ENCODE measurements at regions not wholly inside any gene's neighbourhood (a gene's known extent, or its start where the extent isn't known, plus 50 kb on each side); places are given as distances from the start of the nearest gene placed in this dataset.

DNA sequence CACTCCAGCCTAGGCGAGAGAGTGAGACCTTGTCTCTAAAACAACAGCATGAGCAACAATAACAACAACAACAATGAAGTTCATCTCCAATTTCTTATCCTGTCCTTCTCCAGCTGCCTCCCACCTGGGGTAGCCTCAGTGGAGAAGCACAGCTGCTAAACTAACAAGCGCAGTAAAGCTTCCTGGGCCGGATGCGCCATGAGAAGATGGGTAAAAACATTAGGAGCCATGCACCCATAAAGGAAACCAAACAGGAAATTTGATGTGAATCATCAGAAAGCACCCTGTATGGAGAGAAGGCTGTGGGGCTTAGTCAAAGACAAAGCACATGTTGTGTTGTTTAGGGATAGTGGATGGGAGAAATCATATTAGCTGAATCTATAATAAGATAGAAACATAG lies 61.1 kb upstream of the CCN6 start:
- TF ChIP-seq, protein P1, sequence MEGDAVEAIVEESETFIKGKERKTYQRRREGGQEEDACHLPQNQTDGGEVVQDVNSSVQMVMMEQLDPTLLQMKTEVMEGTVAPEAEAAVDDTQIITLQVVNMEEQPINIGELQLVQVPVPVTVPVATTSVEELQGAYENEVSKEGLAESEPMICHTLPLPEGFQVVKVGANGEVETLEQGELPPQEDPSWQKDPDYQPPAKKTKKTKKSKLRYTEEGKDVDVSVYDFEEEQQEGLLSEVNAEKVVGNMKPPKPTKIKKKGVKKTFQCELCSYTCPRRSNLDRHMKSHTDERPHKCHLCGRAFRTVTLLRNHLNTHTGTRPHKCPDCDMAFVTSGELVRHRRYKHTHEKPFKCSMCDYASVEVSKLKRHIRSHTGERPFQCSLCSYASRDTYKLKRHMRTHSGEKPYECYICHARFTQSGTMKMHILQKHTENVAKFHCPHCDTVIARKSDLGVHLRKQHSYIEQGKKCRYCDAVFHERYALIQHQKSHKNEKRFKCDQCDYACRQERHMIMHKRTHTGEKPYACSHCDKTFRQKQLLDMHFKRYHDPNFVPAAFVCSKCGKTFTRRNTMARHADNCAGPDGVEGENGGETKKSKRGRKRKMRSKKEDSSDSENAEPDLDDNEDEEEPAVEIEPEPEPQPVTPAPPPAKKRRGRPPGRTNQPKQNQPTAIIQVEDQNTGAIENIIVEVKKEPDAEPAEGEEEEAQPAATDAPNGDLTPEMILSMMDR (IDR thresholded peaks at IDR 0.05; ENCODE audit: insufficient read depth, low read length, missing control alignments): no peak
- CTCF ChIA-PET: interaction anchor here (1.0 to 3.0 kb wide), 9 partner anchors 9 to 285 kb away, joined by 3 to 19 read pairs (median 3); no protein-coding TSS in a partner anchor
- no peak for DNase-seq (ENCODE audit: low read depth, low spot score)
- POLR2A ChIA-PET: no interaction called here
- no peak overlapping the region for H3K4me3 ChIP-seq (ENCODE audit: low read depth, low read length)

GRCh38 chr6:111993342-111993741 lies 60.6 kb upstream of the CCN6 start:
- TF ChIP-seq, protein P1 (IDR thresholded peaks at IDR 0.05; ENCODE audit: insufficient read depth, low read length, missing control alignments): no peak
- no peak for DNase-seq (ENCODE audit: low read depth, low spot score)
- ChIA-PET CTCF (interaction anchor here (1.0 to 3.0 kb wide), 8 partner anchors 9 to 286 kb away, joined by 3 to 19 read pairs (median 3); no protein-coding TSS in a partner anchor), POLR2A (no interaction called here)
- H3K4me3 ChIP-seq (ENCODE audit: low read depth, low read length): no peak overlapping the region

DNA sequence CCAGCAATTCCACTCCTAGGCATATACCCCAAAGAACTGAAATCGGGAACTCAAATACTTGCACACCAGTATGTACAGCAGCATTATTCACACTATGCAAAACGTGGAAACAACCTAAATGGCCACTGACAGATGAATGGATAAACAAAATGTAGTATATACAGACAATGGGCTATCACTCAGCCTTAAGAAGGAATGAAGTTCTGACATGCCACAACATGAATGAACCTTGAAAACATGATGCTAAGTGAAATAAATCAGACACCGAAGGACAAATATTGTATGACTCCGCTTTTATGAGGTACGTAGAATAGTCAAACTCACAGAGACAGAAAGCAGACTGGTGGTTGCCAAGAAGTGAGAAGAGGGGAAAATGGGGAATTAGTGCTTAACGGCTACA lies 59.1 kb upstream of the CCN6 start:
- ChIA-PET POLR2A (no interaction called here), CTCF (interaction anchor here (1.2 to 6.5 kb wide), 4 partner anchors 14 to 287 kb away, joined by 4 to 72 read pairs (median 8); no protein-coding TSS in a partner anchor)
- DNase-seq (ENCODE audit: low read depth, low spot score): no peak
- TF ChIP-seq, protein P1 (IDR thresholded peaks at IDR 0.05; ENCODE audit: insufficient read depth, low read length, missing control alignments): no peak
- H3K4me3 ChIP-seq (ENCODE audit: low read depth, low read length): no peak overlapping the region

DNA sequence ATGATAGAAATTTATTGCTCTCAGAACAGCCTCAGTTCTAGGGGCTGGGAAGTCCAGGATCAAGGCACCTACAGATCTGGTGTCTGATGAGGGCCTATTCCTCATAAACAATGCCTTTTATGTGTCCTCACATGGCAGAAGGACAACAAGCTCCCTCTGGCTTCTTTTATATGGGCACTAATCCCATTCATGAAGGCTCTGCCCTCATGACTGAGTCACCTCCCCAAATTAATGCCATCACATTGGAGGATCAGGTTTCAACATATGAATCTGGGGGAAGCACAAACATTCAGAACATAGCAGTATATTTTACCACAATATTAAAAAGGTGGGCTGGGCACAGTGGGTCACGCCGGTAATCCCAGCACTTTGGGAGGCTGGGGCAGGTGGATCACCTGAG lies 58.5 kb upstream of the CCN6 start:
- TF ChIP-seq, protein P1 (IDR thresholded peaks at IDR 0.05; ENCODE audit: insufficient read depth, low read length, missing control alignments): no peak
- ChIA-PET POLR2A (no interaction called here), CTCF (interaction anchor here (1.2 to 6.5 kb wide), 5 partner anchors 14 to 287 kb away, joined by 4 to 72 read pairs (median 11); no protein-coding TSS in a partner anchor)
- no peak overlapping the region for H3K4me3 ChIP-seq (ENCODE audit: low read depth, low read length)
- no peak for DNase-seq (ENCODE audit: low read depth, low spot score)

- ChIA-PET CTCF (interaction anchor here (0.6 to 6.5 kb wide), 22 partner anchors 8 to 343 kb away, joined by 3 to 72 read pairs (median 4); partner anchors contain the start of genes FAM229B and TUBE1), POLR2A (no interaction called here)
- TF ChIP-seq, protein P1 (IDR thresholded peaks at IDR 0.05; ENCODE audit: insufficient read depth, low read length, missing control alignments): no peak
- no peak overlapping the region for H3K4me3 ChIP-seq (ENCODE audit: low read depth, low read length)
- no peak for DNase-seq (ENCODE audit: low read depth, low spot score)
These were observed 57.6 kb upstream of the CCN6 start for GRCh38 chr6:111996144-111996865.

DNA sequence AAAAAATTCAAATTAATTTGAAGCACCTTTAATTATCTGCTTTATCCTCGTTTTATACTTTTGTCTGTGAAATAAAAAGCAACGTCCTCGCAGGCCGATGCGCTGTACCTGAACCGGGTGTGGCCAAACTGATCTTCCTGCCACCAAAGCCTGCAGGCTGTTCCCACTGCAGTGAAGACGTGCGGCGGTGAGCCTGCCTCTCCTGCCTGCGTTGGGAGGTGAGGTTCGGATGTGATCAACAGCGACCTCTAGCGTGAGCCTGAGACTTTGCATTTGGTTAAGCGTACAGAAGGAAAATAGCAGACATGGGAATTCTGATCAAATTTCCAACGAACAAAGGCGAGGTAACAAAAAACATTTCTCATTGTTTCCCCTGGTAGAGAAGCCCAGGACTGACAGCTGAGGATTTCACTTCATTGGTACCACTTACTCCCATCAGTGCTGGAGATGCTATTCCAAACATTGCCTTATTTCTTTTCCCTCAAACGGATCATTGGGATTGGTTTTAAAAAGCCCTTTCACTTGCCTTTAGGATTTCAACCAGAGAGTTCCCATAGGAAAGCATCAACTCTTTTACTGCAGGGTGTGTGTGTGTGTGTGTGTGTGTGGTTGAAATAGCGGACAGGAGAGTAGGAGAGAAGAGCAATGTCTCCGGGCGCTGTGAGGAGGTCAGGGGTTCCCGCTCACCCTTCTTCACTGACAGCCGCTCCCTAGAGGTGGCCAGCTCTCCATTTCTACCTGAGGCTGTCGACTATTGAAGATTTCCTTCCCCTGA lies 56.6 kb upstream of the CCN6 start:
- no peak overlapping the region for H3K4me3 ChIP-seq (ENCODE audit: low read depth, low read length)
- DNase-seq (ENCODE audit: low read depth, low spot score): no peak
- TF ChIP-seq, protein P1 (IDR thresholded peaks at IDR 0.05; ENCODE audit: insufficient read depth, low read length, missing control alignments): peak; percentile 83
- POLR2A ChIA-PET: no interaction called here
- CTCF ChIA-PET: interaction anchor here (0.7 to 6.5 kb wide), 28 partner anchors 9 to 344 kb away, joined by 3 to 72 read pairs (median 4); partner anchors contain the start of genes FAM229B and TUBE1
